ENCODE measurements at regions not wholly inside any gene's neighbourhood (a gene's known extent, or its start where the extent isn't known, plus 50 kb on each side); places are given as distances from the start of the nearest gene placed in this dataset.

DNA sequence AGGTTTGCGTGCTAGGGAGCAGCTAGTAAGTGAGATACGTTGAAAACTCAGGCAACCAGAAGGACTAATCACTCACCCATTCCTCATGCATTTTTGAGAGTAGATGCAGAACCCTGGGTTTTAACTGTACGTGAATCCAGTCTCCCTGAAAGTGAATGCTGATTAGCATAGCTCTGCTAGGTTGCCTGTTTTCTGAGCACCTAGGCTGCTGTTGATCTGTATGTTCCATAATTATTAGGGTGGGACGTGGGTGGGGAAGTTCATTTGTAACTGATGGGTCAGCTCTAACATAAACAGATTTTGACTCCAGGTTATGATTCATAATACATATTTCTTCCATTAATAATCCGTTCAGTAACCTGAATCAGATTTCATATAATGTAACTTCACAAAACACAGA, 379.0 kb upstream of the FANCL start:
- TF ChIP-seq CTCF (IDR thresholded peaks at IDR 0.05), result no peak
- no peak for ATAC-seq (ENCODE audit: insufficient number of reproducible peaks, low FRiP score, low read depth)

GRCh38 chr2:58616961-58617360, 375.8 kb upstream of the FANCL start:
- H3K36me3 ChIP-seq, result no peaks in the 10 kb centered on the region
- no peak overlapping the region for H3K4me3 ChIP-seq
- no peak for ATAC-seq (ENCODE audit: insufficient number of reproducible peaks, low FRiP score, low read depth)
- TF ChIP-seq CTCF (IDR thresholded peaks at IDR 0.05), result no peak
- H3K9me3 ChIP-seq, result no peaks in the 10 kb centered on the region
- no peak overlapping the region for H3K27ac ChIP-seq
- no peaks in the 10 kb centered on the region for H3K4me1 ChIP-seq (ENCODE audit: control insufficient read depth in 1 of 2, low read depth in 2 of 2)
- no peak for DNase-seq (ENCODE audit: low spot score)
- no peaks in the 10 kb centered on the region for H3K27me3 ChIP-seq (replicated peaks; ENCODE audit: insufficient read depth)

More for the DNA sequence above, 379.0 kb upstream of the FANCL start:
- DNase-seq (ENCODE audit: low spot score), result no peak
- H3K4me3 ChIP-seq, result no peak overlapping the region
- H3K27ac ChIP-seq, result no peak overlapping the region
- H3K36me3 ChIP-seq, result no peaks in the 10 kb centered on the region
- H3K27me3 ChIP-seq (replicated peaks; ENCODE audit: insufficient read depth), result no peaks in the 10 kb centered on the region
- H3K9me3 ChIP-seq, result no peaks in the 10 kb centered on the region
- H3K4me1 ChIP-seq (ENCODE audit: control insufficient read depth in 1 of 2, low read depth in 2 of 2), result no peaks in the 10 kb centered on the region

- no peaks in the 10 kb centered on the region for H3K9me3 ChIP-seq
- no peak overlapping the region for H3K4me3 ChIP-seq
- no peak overlapping the region for H3K27ac ChIP-seq
- no peak for TF ChIP-seq CTCF (IDR thresholded peaks at IDR 0.05)
- no peaks in the 10 kb centered on the region for H3K27me3 ChIP-seq (replicated peaks; ENCODE audit: insufficient read depth)
- no peaks in the 10 kb centered on the region for H3K36me3 ChIP-seq
- ATAC-seq (ENCODE audit: insufficient number of reproducible peaks, low FRiP score, low read depth) (no peak), DNase-seq (ENCODE audit: low spot score) (no peak)
- H3K4me1 ChIP-seq (ENCODE audit: control insufficient read depth in 1 of 2, low read depth in 2 of 2), result no peaks in the 10 kb centered on the region
Measured at GRCh38 chr2:58614219-58614618, 373.1 kb upstream of the FANCL start.

GRCh38 chr2:58612973-58613372, 371.8 kb upstream of the FANCL start:
- TF ChIP-seq CTCF (IDR thresholded peaks at IDR 0.05), result no peak
- Histone ChIP-seq H3K9me3 (no peaks in the 10 kb centered on the region), H3K36me3 (no peaks in the 10 kb centered on the region), H3K4me1 (ENCODE audit: control insufficient read depth in 1 of 2, low read depth in 2 of 2) (no peaks in the 10 kb centered on the region), H3K27ac (no peak overlapping the region), H3K27me3 (replicated peaks; ENCODE audit: insufficient read depth) (no peaks in the 10 kb centered on the region), H3K4me3 (no peak overlapping the region)
- ATAC-seq (ENCODE audit: insufficient number of reproducible peaks, low FRiP score, low read depth) (no peak), DNase-seq (ENCODE audit: low spot score) (no peak)

GRCh38 chr2:58609326-58609725, 368.2 kb upstream of the FANCL start:
- Histone ChIP-seq H3K27me3 (replicated peaks; ENCODE audit: insufficient read depth) (no peaks in the 10 kb centered on the region), H3K36me3 (no peaks in the 10 kb centered on the region), H3K9me3 (no peaks in the 10 kb centered on the region), H3K27ac (no peak overlapping the region), H3K4me1 (ENCODE audit: control insufficient read depth in 1 of 2, low read depth in 2 of 2) (no peaks in the 10 kb centered on the region), H3K4me3 (no peak overlapping the region)
- no peak for ATAC-seq (ENCODE audit: insufficient number of reproducible peaks, low FRiP score, low read depth)
- no peak for TF ChIP-seq CTCF (IDR thresholded peaks at IDR 0.05)
- DNase-seq (ENCODE audit: low spot score), result no peak
